PC-3 (cell line): ENCODE measurements at regions not wholly inside any gene's neighbourhood (a gene's known extent, or its start where the extent isn't known, plus 50 kb on each side); places are given as distances from the start of the nearest gene placed in this dataset.

Experiments
- ATAC-seq: fragments of 200-7000 bp; cut with Tn5 transposase; 2 replicates; pipeline ENCODE4 v1.9.1; 2020; ENCODE audit warnings: mild to moderate bottlenecking, moderate library complexity
- BruUV-seq: library from RNA; stranded (reverse); fragments of 400-500 nt; replicated peaks from 2 replicates; lab custom pipeline; 2021; lab: Mats Ljungman, UMichigan
- CTCF ChIA-PET: fragments of 300-600 bp; sonication (Branson Sonifier 250); formaldehyde crosslinking; loops from one replicate; lab custom pipeline; 2022; ENCODE audit warnings: antibody characterized with exemption; lab: Charles Lee
- POLR2A ChIA-PET: fragments of 300-600 bp; sonication (Branson Sonifier 250); formaldehyde crosslinking; loops from one replicate; lab custom pipeline; 2022; ENCODE audit warnings: antibody characterized with exemption; ENCODE audit not compliant: unreplicated experiment; lab: Charles Lee
- DNase-seq: peaks from one replicate; pipeline ENCODE4 v3.0.0-alpha.2; 2015
- H2AFZ ChIP-seq: fragments of 300-600 bp; sonication (generic); 2 replicates; pipeline ENCODE4 v1.6.0; 2016; ENCODE audit warnings: antibody characterized with exemption, low read length
- H3F3A ChIP-seq: fragments of 300-600 bp; sonication (generic); one replicate; pipeline ENCODE4 v1.6.0; 2017; ENCODE audit warnings: antibody characterized with exemption, low read length, control low read depth, mild to moderate bottlenecking; ENCODE audit not compliant: unreplicated experiment
- H3K27ac ChIP-seq: fragments of 300-600 bp; sonication (generic); 2 replicates; pipeline ENCODE4 v1.5.1; 2016; ENCODE audit warnings: mild to moderate bottlenecking, low read length
- H3K27me3 ChIP-seq: fragments of 300-600 bp; sonication (generic); 2 replicates; pipeline ENCODE4 v1.6.1; 2016; ENCODE audit warnings: low read length, mixed read lengths
- H3K36me3 ChIP-seq: fragments of 300-600 bp; sonication (generic); 2 replicates; pipeline ENCODE4 v1.6.1; 2016; ENCODE audit warnings: low read depth, mixed run types, low read length, mixed read lengths
- H3K4me1 ChIP-seq: fragments of 300-600 bp; sonication (generic); 2 replicates; pipeline ENCODE4 v1.5.1; 2016; ENCODE audit warnings: low read length; ENCODE audit not compliant: insufficient read depth
- H3K4me2 ChIP-seq: fragments of 300-600 bp; sonication (generic); 2 replicates; pipeline ENCODE4 v1.6.0; 2016; ENCODE audit warnings: low read length
- H3K4me3 ChIP-seq: fragments of 300-600 bp; sonication (generic); 2 replicates; pipeline ENCODE4 v1.5.1; 2016; ENCODE audit warnings: mild to moderate bottlenecking, low read length, mixed read lengths
- H3K79me2 ChIP-seq: fragments of 300-600 bp; sonication (generic); 2 replicates; pipeline ENCODE4 v1.6.1; 2017; ENCODE audit warnings: low read length, mixed read lengths
- H3K9ac ChIP-seq: fragments of 300-600 bp; sonication (generic); 2 replicates; pipeline ENCODE4 v1.6.0; 2016; ENCODE audit warnings: mild to moderate bottlenecking, low read length
- H3K9me2 ChIP-seq: fragments of 300-600 bp; sonication (generic); replicated peaks from 2 replicates; pipeline ENCODE4 v1.6.1; 2016; ENCODE audit warnings: mixed run types, low read length, mixed read lengths
- H3K9me3 ChIP-seq: fragments of 300-600 bp; sonication (generic); 2 replicates; pipeline ENCODE4 v1.6.1; 2016; ENCODE audit warnings: low read length, mixed read lengths
- H4K20me1 ChIP-seq: fragments of 300-600 bp; sonication (generic); 2 replicates; pipeline ENCODE4 v1.6.1; 2016; ENCODE audit warnings: low read length, mixed read lengths
- EZH2 ChIP-seq: fragments of 300-600 bp; sonication (generic); IDR thresholded peaks from one replicate; pipeline ENCODE4 v1.6.1; 2017; ENCODE audit warnings: antibody characterized with exemption, mild to moderate bottlenecking, low read length; ENCODE audit not compliant: unreplicated experiment
- EZH2phosphoT487 ChIP-seq: fragments of 300-600 bp; sonication (generic); IDR thresholded peaks from 2 replicates; pipeline ENCODE4 v1.6.1; 2018; ENCODE audit warnings: mild to moderate bottlenecking, antibody characterized with exemption, low read length, borderline replicate concordance
- intact Hi-C: fragments of 100-400 bp; cut with micrococcal nuclease; formaldehyde crosslinking; loops from 2 replicates; pipeline ENCODE4 v1.9.0; 2023
- TF ChIP-seq, protein P1 (sequence below): fragments of 300-600 bp; sonication (generic); conservative IDR thresholded peaks from 2 replicates; pipeline ENCODE4 v1.5.1; 2017; ENCODE audit warnings: antibody characterized with exemption, low read depth, mild to moderate bottlenecking, low read length

DNA sequence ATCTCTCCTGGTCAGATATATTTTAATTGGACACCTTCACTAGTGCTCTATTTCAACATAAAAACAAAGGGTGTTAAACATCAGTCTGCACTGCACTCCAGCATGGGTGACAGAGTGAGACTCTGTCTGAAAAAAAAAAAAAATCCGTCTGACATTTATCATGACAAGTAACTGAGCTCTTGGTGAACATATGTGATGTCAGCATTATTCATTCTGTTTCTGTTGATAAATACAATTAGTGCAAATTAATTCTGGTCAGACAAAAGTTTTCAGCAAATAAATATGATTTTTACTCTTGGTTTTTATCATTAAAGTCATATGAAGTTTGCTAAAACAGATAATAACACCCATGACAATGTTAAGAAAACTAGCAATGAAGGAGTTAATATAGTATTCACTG, 692.8 kb upstream of the GRM3 start:
- H3K9me3 ChIP-seq: no peaks in the 10 kb centered on the region
- no peaks in the 10 kb centered on the region for H3K4me1 ChIP-seq
- CTCF ChIA-PET: no interaction called here
- no peaks in the 10 kb centered on the region for H3K36me3 ChIP-seq
- no peak for TF ChIP-seq EZH2
- TF ChIP-seq, protein P1, sequence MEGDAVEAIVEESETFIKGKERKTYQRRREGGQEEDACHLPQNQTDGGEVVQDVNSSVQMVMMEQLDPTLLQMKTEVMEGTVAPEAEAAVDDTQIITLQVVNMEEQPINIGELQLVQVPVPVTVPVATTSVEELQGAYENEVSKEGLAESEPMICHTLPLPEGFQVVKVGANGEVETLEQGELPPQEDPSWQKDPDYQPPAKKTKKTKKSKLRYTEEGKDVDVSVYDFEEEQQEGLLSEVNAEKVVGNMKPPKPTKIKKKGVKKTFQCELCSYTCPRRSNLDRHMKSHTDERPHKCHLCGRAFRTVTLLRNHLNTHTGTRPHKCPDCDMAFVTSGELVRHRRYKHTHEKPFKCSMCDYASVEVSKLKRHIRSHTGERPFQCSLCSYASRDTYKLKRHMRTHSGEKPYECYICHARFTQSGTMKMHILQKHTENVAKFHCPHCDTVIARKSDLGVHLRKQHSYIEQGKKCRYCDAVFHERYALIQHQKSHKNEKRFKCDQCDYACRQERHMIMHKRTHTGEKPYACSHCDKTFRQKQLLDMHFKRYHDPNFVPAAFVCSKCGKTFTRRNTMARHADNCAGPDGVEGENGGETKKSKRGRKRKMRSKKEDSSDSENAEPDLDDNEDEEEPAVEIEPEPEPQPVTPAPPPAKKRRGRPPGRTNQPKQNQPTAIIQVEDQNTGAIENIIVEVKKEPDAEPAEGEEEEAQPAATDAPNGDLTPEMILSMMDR: no peak
- H3K27me3 ChIP-seq: no peaks in the 10 kb centered on the region; the same call in 1 of the 2 replicates
- no peak overlapping the region for H3K9ac ChIP-seq
- H2AFZ ChIP-seq: no peak overlapping the region
- no peaks in the 10 kb centered on the region for H4K20me1 ChIP-seq
- POLR2A ChIA-PET: no interaction called here
- no peaks in the 10 kb centered on the region for H3F3A ChIP-seq
- ATAC-seq (no peak), DNase-seq (no peak)
- H3K27ac ChIP-seq: no peak overlapping the region
- H3K79me2 ChIP-seq: no peaks in the 10 kb centered on the region
- BruUV-seq: no TSS peak
- no peak overlapping the region for H3K4me2 ChIP-seq
- H3K9me2 ChIP-seq: no peaks in the 10 kb centered on the region
- intact Hi-C loops: no loop called here
- H3K4me3 ChIP-seq: no peak overlapping the region

DNA sequence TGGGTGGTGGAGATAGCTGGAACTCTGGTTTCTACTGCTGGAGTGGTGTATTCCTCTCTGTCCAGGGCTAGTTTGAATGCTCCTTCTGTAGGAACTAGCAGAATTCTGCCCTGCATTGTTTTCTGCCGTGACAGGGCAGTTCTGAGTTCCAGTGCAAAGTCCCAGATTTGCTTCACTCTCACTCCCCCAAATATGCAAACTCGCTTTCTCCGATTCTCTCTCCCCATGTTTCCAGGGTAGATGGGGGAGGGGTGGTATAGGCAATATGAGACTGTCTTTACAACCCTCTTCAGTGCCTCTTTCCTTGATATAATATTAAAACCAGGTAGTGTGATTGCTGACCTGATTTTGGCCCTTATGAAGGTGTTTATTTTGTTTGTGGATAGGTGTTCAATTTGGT, 693.3 kb upstream of the GRM3 start:
- H3K4me2 ChIP-seq: no peak overlapping the region
- TF ChIP-seq EZH2phosphoT487: no peak
- TF ChIP-seq, protein P1: no peak
- no peaks in the 10 kb centered on the region for H3K36me3 ChIP-seq
- intact Hi-C loops: no loop called here
- no peaks in the 10 kb centered on the region for H4K20me1 ChIP-seq
- no peaks in the 10 kb centered on the region for H3K79me2 ChIP-seq
- H3F3A ChIP-seq: no peaks in the 10 kb centered on the region
- no peaks in the 10 kb centered on the region for H3K4me1 ChIP-seq
- BruUV-seq: no TSS peak
- no peak overlapping the region for H2AFZ ChIP-seq
- no peak overlapping the region for H3K4me3 ChIP-seq
- no peak overlapping the region for H3K9ac ChIP-seq
- ChIA-PET POLR2A (no interaction called here), CTCF (no interaction called here)
- no peak for DNase-seq
- ATAC-seq: no peak
- no peaks in the 10 kb centered on the region for H3K9me2 ChIP-seq
- no peak overlapping the region for H3K27ac ChIP-seq
- no peaks in the 10 kb centered on the region; the same call in 1 of the 2 replicates for H3K27me3 ChIP-seq
- no peaks in the 10 kb centered on the region for H3K9me3 ChIP-seq

DNA sequence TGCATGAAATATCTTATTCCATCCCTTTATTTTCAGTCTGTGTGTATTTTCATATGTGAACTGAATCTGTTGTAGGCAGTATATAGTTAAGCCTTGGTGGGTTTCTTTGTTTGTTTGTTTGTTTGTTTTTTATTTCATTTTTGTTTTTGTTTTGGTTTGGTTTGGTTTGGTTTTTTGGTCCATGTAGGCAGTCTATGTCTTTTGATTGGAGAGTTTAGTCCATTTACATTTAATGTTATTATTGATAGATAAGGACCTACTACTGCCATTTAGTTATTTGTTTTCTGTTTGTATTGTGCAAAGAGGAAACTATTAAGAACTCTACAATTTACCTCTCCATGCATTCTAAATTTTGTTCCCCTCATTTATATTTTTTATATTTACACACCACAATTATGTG, 695.9 kb upstream of the GRM3 start:
- Histone ChIP-seq H3K4me1 (no peaks in the 10 kb centered on the region), H3K9ac (no peak overlapping the region), H3K27ac (no peak overlapping the region), H3K36me3 (no peaks in the 10 kb centered on the region), H3K79me2 (no peaks in the 10 kb centered on the region), H3F3A (no peaks in the 10 kb centered on the region), H3K9me2 (no peaks in the 10 kb centered on the region), H3K9me3 (no peaks in the 10 kb centered on the region), H2AFZ (no peak overlapping the region), H4K20me1 (no peaks in the 10 kb centered on the region), H3K4me2 (no peak overlapping the region), H3K4me3 (no peak overlapping the region), H3K27me3 (no peaks in the 10 kb centered on the region; the same call in 1 of the 2 replicates)
- TF ChIP-seq EZH2: no peak
- TF ChIP-seq, protein P1: no peak
- BruUV-seq: no TSS peak
- DNase-seq: no peak
- no peak for ATAC-seq
- POLR2A ChIA-PET: no interaction called here
- intact Hi-C loops: no loop called here
- CTCF ChIA-PET: no interaction called here
